ENCODE measurements at regions not wholly inside any gene's neighbourhood (a gene's known extent, or its start where the extent isn't known, plus 50 kb on each side); places are given as distances from the start of the nearest gene placed in this dataset.

DNA sequence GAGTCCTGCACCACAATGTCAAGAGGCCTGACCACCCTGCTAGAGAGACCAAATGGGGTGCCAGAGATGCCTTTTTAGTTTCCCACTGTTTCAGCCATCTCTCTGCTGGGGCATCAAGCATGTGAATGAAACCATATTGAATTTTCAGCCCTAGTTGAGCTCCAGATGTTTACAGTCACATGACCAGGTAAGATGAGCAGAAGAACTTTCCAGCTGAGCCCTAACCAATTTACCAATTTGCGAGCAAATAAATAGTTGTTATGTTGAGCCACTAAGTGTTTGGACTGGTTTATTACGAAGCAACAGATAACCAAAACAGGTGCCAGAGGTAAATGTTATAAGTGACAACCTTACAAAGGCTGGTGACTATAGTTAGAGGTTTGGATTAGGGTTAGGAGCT is 209.1 kb upstream of the CCL2 start:
- H3K27me3 Mint-ChIP-seq (ENCODE audit: insufficient read depth): no peaks in the 10 kb centered on the region
- DNase-seq: no peak
- peaks cover 6% of the 10 kb centered on the region; the same call in 1 of the 2 replicates for H3K36me3 Mint-ChIP-seq (ENCODE audit: low read depth)
- no peaks in the 10 kb centered on the region for H3K4me1 Mint-ChIP-seq (ENCODE audit: low read depth)
- TF ChIP-seq, protein P1, sequence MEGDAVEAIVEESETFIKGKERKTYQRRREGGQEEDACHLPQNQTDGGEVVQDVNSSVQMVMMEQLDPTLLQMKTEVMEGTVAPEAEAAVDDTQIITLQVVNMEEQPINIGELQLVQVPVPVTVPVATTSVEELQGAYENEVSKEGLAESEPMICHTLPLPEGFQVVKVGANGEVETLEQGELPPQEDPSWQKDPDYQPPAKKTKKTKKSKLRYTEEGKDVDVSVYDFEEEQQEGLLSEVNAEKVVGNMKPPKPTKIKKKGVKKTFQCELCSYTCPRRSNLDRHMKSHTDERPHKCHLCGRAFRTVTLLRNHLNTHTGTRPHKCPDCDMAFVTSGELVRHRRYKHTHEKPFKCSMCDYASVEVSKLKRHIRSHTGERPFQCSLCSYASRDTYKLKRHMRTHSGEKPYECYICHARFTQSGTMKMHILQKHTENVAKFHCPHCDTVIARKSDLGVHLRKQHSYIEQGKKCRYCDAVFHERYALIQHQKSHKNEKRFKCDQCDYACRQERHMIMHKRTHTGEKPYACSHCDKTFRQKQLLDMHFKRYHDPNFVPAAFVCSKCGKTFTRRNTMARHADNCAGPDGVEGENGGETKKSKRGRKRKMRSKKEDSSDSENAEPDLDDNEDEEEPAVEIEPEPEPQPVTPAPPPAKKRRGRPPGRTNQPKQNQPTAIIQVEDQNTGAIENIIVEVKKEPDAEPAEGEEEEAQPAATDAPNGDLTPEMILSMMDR (IDR thresholded peaks at IDR 0.05): no peak
- no peak overlapping the region for H3K27ac Mint-ChIP-seq
- no peak overlapping the region for H3K4me3 Mint-ChIP-seq
- H3K9me3 Mint-ChIP-seq: peaks cover 62% of the 10 kb centered on the region

DNA sequence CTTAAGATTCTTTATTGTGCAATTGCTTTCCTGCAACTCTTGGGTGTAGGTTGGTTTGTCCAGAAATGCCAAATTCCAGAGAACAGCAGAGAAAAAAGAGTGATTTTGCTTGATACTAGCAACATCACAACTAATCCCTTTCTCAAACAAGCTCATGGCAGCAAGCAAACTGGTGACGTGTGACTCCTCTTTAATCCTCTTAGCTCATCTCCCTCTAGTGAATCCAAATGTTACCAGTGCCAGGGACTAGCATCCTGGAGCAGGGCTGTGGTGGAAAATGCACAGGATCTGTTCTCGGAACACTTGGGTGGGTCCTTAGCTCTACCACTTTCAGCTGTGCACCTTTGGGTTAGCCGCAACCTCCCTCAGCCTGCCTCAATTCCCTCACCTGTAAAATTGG is 204.0 kb upstream of the CCL2 start:
- TF ChIP-seq, protein P1 (IDR thresholded peaks at IDR 0.05): no peak
- Mint-ChIP-seq H3K4me1 (ENCODE audit: low read depth) (no peaks in the 10 kb centered on the region), H3K27me3 (ENCODE audit: insufficient read depth) (peaks cover 3% of the 10 kb centered on the region; the same call in 1 of the 2 replicates), H3K4me3 (no peak overlapping the region), H3K27ac (no peak overlapping the region), H3K36me3 (ENCODE audit: low read depth) (peaks cover 6% of the 10 kb centered on the region), H3K9me3 (peaks cover 66% of the 10 kb centered on the region)
- no peak for DNase-seq

DNA sequence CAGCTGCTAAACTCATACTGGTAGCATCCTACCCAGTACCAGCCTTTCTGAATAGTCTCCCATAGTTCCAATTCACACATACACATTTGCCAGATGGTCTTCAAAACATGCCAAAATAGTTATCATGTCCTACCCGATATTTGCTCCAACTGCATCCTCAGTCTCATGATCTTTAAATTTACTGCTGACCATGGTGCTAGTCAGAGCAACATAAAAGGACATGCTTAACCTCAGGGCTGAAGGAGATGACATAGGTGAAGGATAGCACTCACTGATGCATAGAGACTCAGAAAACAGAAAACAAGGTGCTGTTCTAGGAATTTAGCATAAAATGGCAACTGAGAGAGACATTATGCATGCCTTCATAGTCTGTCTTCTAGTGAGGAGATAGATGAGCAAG is 200.6 kb upstream of the CCL2 start:
- Mint-ChIP-seq H3K27ac (no peak overlapping the region), H3K36me3 (ENCODE audit: low read depth) (peaks cover 3% of the 10 kb centered on the region), H3K4me3 (no peak overlapping the region), H3K9me3 (peaks cover 63% of the 10 kb centered on the region), H3K27me3 (ENCODE audit: insufficient read depth) (peaks cover 3% of the 10 kb centered on the region; the same call in 1 of the 2 replicates), H3K4me1 (ENCODE audit: low read depth) (no peaks in the 10 kb centered on the region)
- TF ChIP-seq, protein P1 (IDR thresholded peaks at IDR 0.05): no peak
- DNase-seq: no peak

DNA sequence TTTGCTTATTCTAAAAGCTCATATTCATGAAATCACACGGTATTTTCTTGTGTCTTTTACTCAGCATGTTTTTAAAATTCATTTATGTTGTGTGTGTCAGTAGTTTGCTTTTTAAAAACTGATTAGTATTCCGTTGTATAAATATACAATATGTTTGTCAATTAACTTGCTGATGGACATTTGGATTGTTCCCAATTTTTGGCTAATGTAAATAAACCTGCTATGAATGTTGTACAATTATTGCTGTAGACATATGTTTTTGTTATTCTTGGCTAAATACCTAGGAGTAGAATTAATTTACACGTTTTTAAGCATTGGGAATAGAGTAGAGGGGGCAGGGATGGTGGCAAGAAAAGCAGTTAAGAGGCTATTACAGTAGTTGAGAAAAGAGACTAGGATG is 199.5 kb upstream of the CCL2 start:
- Mint-ChIP-seq H3K4me3 (no peak overlapping the region), H3K27ac (no peak overlapping the region), H3K4me1 (ENCODE audit: low read depth) (no peaks in the 10 kb centered on the region), H3K9me3 (peaks cover 65% of the 10 kb centered on the region), H3K27me3 (ENCODE audit: insufficient read depth) (peaks cover 3% of the 10 kb centered on the region; the same call in 1 of the 2 replicates), H3K36me3 (ENCODE audit: low read depth) (no peaks in the 10 kb centered on the region; the same call in 1 of the 2 replicates)
- TF ChIP-seq, protein P1 (IDR thresholded peaks at IDR 0.05): no peak
- no peak for DNase-seq

DNA sequence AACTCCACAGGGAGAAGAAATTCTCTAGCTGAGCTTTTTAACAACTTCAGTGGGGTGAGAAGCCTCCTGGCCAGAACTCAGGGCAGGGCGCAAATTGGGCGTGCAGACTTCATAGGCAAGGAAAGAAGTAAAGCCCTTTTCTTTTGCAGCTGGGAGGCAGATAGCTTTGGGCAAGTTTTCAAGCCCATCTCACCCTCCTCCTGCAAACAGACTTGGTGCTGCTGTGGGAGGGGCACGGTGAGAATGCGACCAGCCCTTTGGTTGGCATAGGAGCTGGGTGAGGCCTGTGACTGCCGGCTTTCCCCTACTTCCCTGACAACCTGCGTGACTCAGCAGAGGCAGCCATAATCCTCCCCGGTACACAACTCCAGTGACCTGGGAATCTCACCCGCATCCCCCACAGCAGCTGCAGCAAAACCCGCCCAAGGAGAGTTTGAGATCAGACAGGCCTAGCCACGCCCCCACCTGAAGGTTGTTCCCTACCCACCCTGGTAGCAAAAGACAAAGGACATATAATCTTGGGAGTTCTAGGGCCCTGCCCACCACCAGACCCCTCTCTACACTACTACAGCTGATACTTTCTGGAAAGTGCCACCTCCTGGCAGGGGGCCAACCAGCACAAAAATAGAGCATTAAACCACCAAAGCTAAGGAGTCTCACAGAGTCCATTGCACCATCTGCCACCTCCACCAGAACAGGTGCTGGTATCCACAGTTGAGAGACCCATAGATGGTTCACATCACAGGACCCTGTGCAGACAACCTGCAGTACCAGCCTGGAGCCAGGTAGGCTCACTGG is 195.5 kb upstream of the CCL2 start:
- Mint-ChIP-seq H3K27me3 (ENCODE audit: insufficient read depth) (no peaks in the 10 kb centered on the region; the same call in 1 of the 2 replicates), H3K4me3 (no peak overlapping the region), H3K27ac (no peak overlapping the region)

More for the DNA sequence above, 195.5 kb upstream of the CCL2 start:
- Mint-ChIP-seq H3K9me3 (peaks cover 70% of the 10 kb centered on the region), H3K36me3 (ENCODE audit: low read depth) (no peaks in the 10 kb centered on the region), H3K4me1 (ENCODE audit: low read depth) (no peaks in the 10 kb centered on the region)
- DNase-seq: no peak
- TF ChIP-seq, protein P1 (IDR thresholded peaks at IDR 0.05): no peak
